K562 (cell line): ENCODE measurements at regions not wholly inside any gene's neighbourhood (a gene's known extent, or its start where the extent isn't known, plus 50 kb on each side); places are given as distances from the start of the nearest gene placed in this dataset.

Experiments
- ATAC-seq: fragments of 200-7000 bp; cut with Tn5 transposase; 3 replicates; pipeline ENCODE4 v1.9.1; 2020; ENCODE audit warnings: moderate library complexity
- BruUV-seq: library from RNA; stranded (reverse); fragments of 400-500 nt; replicated peaks from 2 replicates; lab custom pipeline; 2021; lab: Mats Ljungman, UMichigan
- CTCF ChIA-PET: fragments of 300-600 bp; formaldehyde crosslinking; extraction: SDS; loops from one replicate; lab custom pipeline; 2021; ENCODE audit warnings: low intra/inter-chr PET ratio; lab: Yijun Ruan, JAX
- POLR2A ChIA-PET: fragments of 300-600, 350-650 bp; sonication (Branson Sonifier 250); formaldehyde crosslinking; extraction: SDS; loops from one replicate; lab custom pipeline; 2021; ENCODE audit warnings: antibody characterized with exemption, inconsistent platforms; lab: Yijun Ruan, JAX
- DNase-seq, 4 experiments: peaks; one replicate each; pipeline versions ENCODE4 v3.0.0 to v3.0.0-alpha.2; 2011 to 2018; ENCODE audit warnings: low spot score in 3 of 4, mixed read lengths in 3 of 4; ENCODE audit errors: extremely low read depth in 1 of 4
- FAIRE-seq: peaks from 2 replicates; lab custom pipeline; 2011; peaks lifted over from hg19 to GRCh38; lab: Jason Lieb, UNC
- H2AFZ ChIP-seq: 2 replicates; pipeline ENCODE4 v1.6.0; 2011; ENCODE audit warnings: low read depth, low read length, control low read depth, inconsistent platforms
- H3K27ac ChIP-seq: fragments of 200-600 bp; 3 replicates; pipeline ENCODE4 v1.8.0; 2011; ENCODE audit warnings: low read depth, mild to moderate bottlenecking, control low read depth, inconsistent platforms, low read length, moderate library complexity, mixed read lengths; ENCODE audit errors: extremely low read depth
- H3K27me3 ChIP-seq, 2 experiments: fragments of 300-600 bp in 1 of 2; 2 replicates in 1 of 2; 3 replicates in 1 of 2; pipeline versions ENCODE4 v1.6.0 to v1.8.0; 2011; ENCODE audit warnings: inconsistent platforms in 2 of 2, low read length in 2 of 2, mild to moderate bottlenecking in 1 of 2, mixed read lengths in 1 of 2, moderate library complexity in 1 of 2; ENCODE audit not compliant: control insufficient read depth in 2 of 2, insufficient read depth in 2 of 2
- H3K36me3 ChIP-seq: fragments of 300-600 bp; 3 replicates; pipeline ENCODE4 v1.8.0; 2011; ENCODE audit warnings: mild to moderate bottlenecking, low read length, inconsistent platforms; ENCODE audit not compliant: control insufficient read depth, insufficient read depth
- H3K4me1 ChIP-seq, 2 experiments: fragments of 200-600 bp in 1 of 2; replicated peaks in 1 of 2; 2 replicates in 1 of 2; 3 replicates in 1 of 2; pipeline versions ENCODE4 v1.5.1 to v1.8.0; 2011; ENCODE audit warnings: inconsistent platforms in 2 of 2, low read length in 2 of 2, mild to moderate bottlenecking in 1 of 2, mixed read lengths in 1 of 2, moderate library complexity in 1 of 2; ENCODE audit not compliant: control insufficient read depth in 2 of 2, insufficient read depth in 2 of 2
- H3K4me2 ChIP-seq: 2 replicates; pipeline ENCODE4 v1.6.1; 2011; ENCODE audit warnings: low read length, control low read depth, inconsistent platforms, mixed read lengths; ENCODE audit not compliant: insufficient read depth
- H3K4me3 ChIP-seq: fragments of 200-600 bp; sonication (generic), shearing (Covaris generic); 2 replicates; pipeline ENCODE4 v1.5.1; 2016; ENCODE audit warnings: control low read depth, inconsistent platforms
- H3K79me2 ChIP-seq: fragments of 200-600 bp; 3 replicates; pipeline ENCODE4 v1.8.0; 2011; ENCODE audit warnings: low read length, inconsistent platforms; ENCODE audit not compliant: control insufficient read depth, insufficient read depth
- H3K9ac ChIP-seq, 2 experiments: 2 replicates each; pipeline versions ENCODE4 v1.6.0 to v1.6.1; 2011; ENCODE audit warnings: low read depth in 2 of 2, low read length in 2 of 2, control low read depth in 1 of 2, inconsistent platforms in 1 of 2, mild to moderate bottlenecking in 1 of 2, mixed read lengths in 1 of 2; ENCODE audit not compliant: insufficient read depth in 1 of 2
- H3K9me1 ChIP-seq: one replicate; pipeline ENCODE4 v1.6.0; 2011; ENCODE audit warnings: inconsistent platforms, mild to moderate bottlenecking, low read length, moderate library complexity; ENCODE audit not compliant: control insufficient read depth, insufficient read depth
- H3K9me3 ChIP-seq: replicated peaks from 2 replicates; pipeline ENCODE4 v1.5.1; 2011; ENCODE audit warnings: low read depth, low read length, inconsistent platforms; ENCODE audit not compliant: control insufficient read depth, insufficient read depth
- H4K20me1 ChIP-seq: replicated peaks from 2 replicates; pipeline ENCODE4 v1.6.1; 2011; ENCODE audit warnings: low read length, inconsistent platforms, mixed read lengths; ENCODE audit not compliant: control insufficient read depth, insufficient read depth
- MYNN ChIP-seq, 2 experiments: sonication (generic); formaldehyde crosslinking in 1 of 2; IDR thresholded peaks; 2 replicates each; pipeline versions ENCODE4 v1.5.0 to v1.6.1; 2016 to 2020; ENCODE audit warnings: antibody characterized with exemption in 1 of 2, missing genetic modification reagents in 1 of 2
- NR2C2 ChIP-seq, 2 experiments: fragments of 200-800 bp in 1 of 2; sonication (Bioruptor generic) in 1 of 2; sonication (generic) in 1 of 2; formaldehyde crosslinking in 1 of 2; IDR thresholded peaks; 2 replicates each; pipeline versions ENCODE4 v1.6.1 to v1.8.0; 2016 to 2022; ENCODE audit warnings: mild to moderate bottlenecking in 1 of 2, missing compliant biosample characterization in 1 of 2, missing genetic modification characterization in 1 of 2, missing genetic modification reagents in 1 of 2
- RBM25 ChIP-seq: fragments of 200-400 bp; formaldehyde crosslinking; IDR thresholded peaks from 2 replicates; pipeline ENCODE4 v1.6.1; 2018; ENCODE audit warnings: low read length, low read depth, moderate library complexity; ENCODE audit not compliant: severe bottlenecking
- TAF7 ChIP-seq: fragments of 450-650 bp; IDR thresholded peaks from 2 replicates; pipeline ENCODE4 v1.6.1; 2016; ENCODE audit warnings: missing genetic modification characterization, missing compliant biosample characterization
- TEAD1 ChIP-seq, 2 experiments: fragments of 450-650 bp in 1 of 2; sonication (generic) in 1 of 2; formaldehyde crosslinking; IDR thresholded peaks; 2 replicates each; pipeline versions ENCODE4 v1.4.0 to v1.8.0; 2020 to 2022; ENCODE audit warnings: mild to moderate bottlenecking in 2 of 2, missing genetic modification reagents in 1 of 2
- ZBTB11 ChIP-seq, 3 experiments: fragments of 200-800 bp in 1 of 3; fragments of 250-450 bp in 1 of 3; fragments of 450-650 bp in 1 of 3; sonication (Bioruptor Pico) in 1 of 3; sonication (Bioruptor generic) in 1 of 3; formaldehyde crosslinking in 1 of 3; IDR thresholded peaks; 2 replicates each; pipeline versions ENCODE4 v1.6.1 to v1.8.0; 2016 to 2022; ENCODE audit warnings: mild to moderate bottlenecking in 2 of 3, missing genetic modification characterization in 2 of 3, missing compliant biosample characterization in 1 of 3, moderate library complexity in 1 of 3
- ZFP36 ChIP-seq: fragments of 150-350 bp; IDR thresholded peaks from 2 replicates; pipeline ENCODE4 v1.6.1; 2018; ENCODE audit warnings: low read length, low read depth; ENCODE audit not compliant: partially characterized antibody
- WGBS: fragments of 100-300 bp; shearing (Covaris generic); methylation state at CpG from one replicate; pipeline ENCODE4 v1.1.6; 2016; ENCODE audit warnings: low coverage, mixed read lengths; ENCODE audit not compliant: insufficient coverage; ENCODE audit errors: missing lambda C conversion rate; 5-methylcytosine and 5-hydroxymethylcytosine counted together
- in situ Hi-C: fragments of 300-500 bp; cut with MboI; formaldehyde crosslinking; loops from 4 replicates; pipeline ENCODE4 v1.15.0; 2018; ENCODE audit warnings: inconsistent platforms, mixed read lengths
- intact Hi-C: fragments of 100-400 bp; cut with micrococcal nuclease; formaldehyde crosslinking; loops from 2 replicates; pipeline ENCODE4 v1.14.2; 2022

- intact Hi-C loops: no loop called here
- no peaks in the 10 kb centered on the region for H3K9me3 ChIP-seq
Observed at GRCh38 chr20:53849471-53850059, 220.8 kb downstream of the BCAS1 start.

More at GRCh38 chr20:53849471-53850059, 220.8 kb downstream of the BCAS1 start:
- FAIRE-seq (no peak), DNase-seq (no peak), ATAC-seq (no peak)
- TF ChIP-seq RBM25: peak; percentile 65
- TF ChIP-seq TAF7 (tag): no peak
- TF ChIP-seq ZBTB11 (CRISPR knock-in tag; IDR thresholded peaks at IDR 0.05): peak in 1 of 3 experiments; percentile 93; a peak in 2 of 6 replicates
- TF ChIP-seq MYNN (IDR thresholded peaks at IDR 0.05): no peak
- TF ChIP-seq MYNN (CRISPR knock-in tag; IDR thresholded peaks at IDR 0.05): no peak
- TF ChIP-seq NR2C2 (CRISPR knock-in tag; IDR thresholded peaks at IDR 0.05): no peak
- 0 out of 2 replicates have a peak, but pooled peaks have one; percentile 7 for TF ChIP-seq NR2C2 (tag; IDR thresholded peaks at IDR 0.05)
- TF ChIP-seq ZFP36: peak; percentile 36
- no peak for TF ChIP-seq TEAD1 (CRISPR knock-in tag; IDR thresholded peaks at IDR 0.05)
- Histone ChIP-seq H3K27me3 (no peaks in the 10 kb centered on the region), H3K79me2 (no peaks in the 10 kb centered on the region), H2AFZ (0 out of 2 replicates have a peak overlapping the region, but pooled peaks have one; percentile 24), H3K36me3 (no peaks in the 10 kb centered on the region), H4K20me1 (no peaks in the 10 kb centered on the region), H3K27ac (no peak overlapping the region), H3K4me1 (peaks cover 0 to 10% of the 10 kb centered on the region in 2 experiments; a peak in 2 of 5 replicates), H3K9ac (no peak overlapping the region), H3K9me1 (no peaks in the 10 kb centered on the region), H3K4me2 (no peak overlapping the region), H3K4me3 (no peak overlapping the region)
- CTCF ChIA-PET: interaction anchor here (0.6 kb wide), 1 partner anchor 271 kb away, joined by 3 read pairs; no protein-coding TSS in a partner anchor
- 71% methylated on average over 12 of the region's 12 CpGs for WGBS
- in situ Hi-C loops: no loop called here
- BruUV-seq: no TSS peak
- POLR2A ChIA-PET: interaction anchor here (2.0 kb wide), 1 partner anchor 8 kb away, joined by 8 read pairs; no protein-coding TSS in a partner anchor
